GM21423 (cell line): ENCODE measurements at regions not wholly inside any gene's neighbourhood (a gene's known extent, or its start where the extent isn't known, plus 50 kb on each side); places are given as distances from the start of the nearest gene placed in this dataset.

Experiments
- ATAC-seq: cut with Tn5 transposase; IDR thresholded peaks from one replicate; pipeline ENCODE4 v1.9.1; 2021; ENCODE audit warnings: mild to moderate bottlenecking, moderate library complexity; ENCODE audit not compliant: unreplicated experiment

DNA sequence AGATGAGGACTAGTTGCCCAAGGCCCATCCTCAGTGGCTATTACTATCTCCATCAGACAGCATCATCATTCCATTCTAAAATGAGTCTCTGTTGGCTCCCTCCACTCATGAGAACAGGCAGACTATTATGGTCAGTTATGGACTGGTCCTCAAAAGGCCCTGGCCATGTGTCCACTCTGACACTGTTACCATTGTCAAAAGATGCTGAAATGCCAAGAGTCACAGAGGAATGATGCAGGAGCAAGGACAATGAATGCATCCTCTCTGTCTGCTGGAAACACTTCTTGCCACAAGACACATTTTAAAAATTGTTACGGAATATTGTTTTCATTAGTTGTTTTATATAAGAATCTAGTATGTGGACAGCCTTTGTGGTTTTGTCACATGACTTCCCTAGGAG, 53.3 kb upstream of the STT3B start:
- ATAC-seq: no peak

DNA sequence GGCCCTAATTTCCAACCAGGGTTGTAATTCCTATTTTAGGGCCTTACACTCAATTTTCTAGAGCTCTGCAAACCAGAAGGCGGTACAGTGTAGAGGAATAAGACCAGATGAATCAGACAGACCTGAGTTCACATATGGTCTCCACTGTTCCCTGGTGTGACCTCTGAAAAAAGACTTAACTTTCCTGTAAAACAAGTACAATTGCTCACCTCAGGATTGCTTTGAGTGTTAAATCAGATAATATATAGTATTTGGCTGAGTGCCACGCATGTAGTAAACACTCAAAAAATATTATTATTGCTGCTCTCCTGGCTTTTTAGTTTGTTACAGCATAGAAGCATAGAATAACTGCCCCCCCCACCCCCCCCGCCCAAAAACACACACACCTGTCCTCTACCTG, 51.0 kb upstream of the STT3B start:
- ATAC-seq: no peak

- no peak for ATAC-seq
Observed at GRCh38 chr3:31482493-31483200, 50.1 kb upstream of the STT3B start.
